ENCODE measurements at regions not wholly inside any gene's neighbourhood (a gene's known extent, or its start where the extent isn't known, plus 50 kb on each side); places are given as distances from the start of the nearest gene placed in this dataset.

DNA sequence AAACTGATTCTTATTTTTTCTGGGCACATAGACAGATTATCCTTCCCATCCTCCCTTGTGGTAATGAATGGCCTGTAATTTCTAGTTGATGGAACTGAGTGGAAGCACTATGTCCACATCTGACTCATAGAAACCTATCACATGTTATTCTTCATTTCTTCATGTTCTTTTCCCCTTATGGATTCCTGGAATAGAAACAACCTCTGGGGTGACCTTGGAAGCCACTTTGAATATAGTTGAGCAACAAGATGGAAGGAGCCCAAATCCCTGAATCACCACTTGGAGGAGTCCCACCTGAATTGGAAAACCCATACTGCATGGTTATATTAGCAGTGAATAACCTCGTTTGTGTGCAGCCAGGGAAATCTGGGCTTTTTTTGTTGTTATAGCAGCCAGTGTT lies 137.8 kb downstream of the MID1IP1 start:
- Mint-ChIP-seq H3K36me3 (no peaks in the 10 kb centered on the region), H3K9me3 (no peaks in the 10 kb centered on the region), H3K4me3 (no peak overlapping the region), H3K27ac (no peak overlapping the region), H3K4me1 (no peaks in the 10 kb centered on the region), H3K27me3 (ENCODE audit: low read depth in 2 of 2) (no peaks in the 10 kb centered on the region)
- H3K4me3 ChIP-seq (ENCODE audit: low read length) = no peak overlapping the region
- DNase-seq (no peak), ATAC-seq (no peak)
- TF ChIP-seq, protein P1, sequence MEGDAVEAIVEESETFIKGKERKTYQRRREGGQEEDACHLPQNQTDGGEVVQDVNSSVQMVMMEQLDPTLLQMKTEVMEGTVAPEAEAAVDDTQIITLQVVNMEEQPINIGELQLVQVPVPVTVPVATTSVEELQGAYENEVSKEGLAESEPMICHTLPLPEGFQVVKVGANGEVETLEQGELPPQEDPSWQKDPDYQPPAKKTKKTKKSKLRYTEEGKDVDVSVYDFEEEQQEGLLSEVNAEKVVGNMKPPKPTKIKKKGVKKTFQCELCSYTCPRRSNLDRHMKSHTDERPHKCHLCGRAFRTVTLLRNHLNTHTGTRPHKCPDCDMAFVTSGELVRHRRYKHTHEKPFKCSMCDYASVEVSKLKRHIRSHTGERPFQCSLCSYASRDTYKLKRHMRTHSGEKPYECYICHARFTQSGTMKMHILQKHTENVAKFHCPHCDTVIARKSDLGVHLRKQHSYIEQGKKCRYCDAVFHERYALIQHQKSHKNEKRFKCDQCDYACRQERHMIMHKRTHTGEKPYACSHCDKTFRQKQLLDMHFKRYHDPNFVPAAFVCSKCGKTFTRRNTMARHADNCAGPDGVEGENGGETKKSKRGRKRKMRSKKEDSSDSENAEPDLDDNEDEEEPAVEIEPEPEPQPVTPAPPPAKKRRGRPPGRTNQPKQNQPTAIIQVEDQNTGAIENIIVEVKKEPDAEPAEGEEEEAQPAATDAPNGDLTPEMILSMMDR (IDR thresholded peaks at IDR 0.05) = no peak
- H3K27ac ChIP-seq (ENCODE audit: low read length) = no peak overlapping the region
- intact Hi-C loops (cut with micrococcal nuclease) = no loop called here
- no peaks in the 10 kb centered on the region for H3K9me3 ChIP-seq (ENCODE audit: control insufficient read depth, insufficient read depth, low read length)
- no peaks in the 10 kb centered on the region for H3K27me3 ChIP-seq (ENCODE audit: control insufficient read depth, insufficient read depth, low read length)
- H3K36me3 ChIP-seq (ENCODE audit: control insufficient read depth, insufficient read depth, low read length) = no peaks in the 10 kb centered on the region
- no peaks in the 10 kb centered on the region for H3K4me1 ChIP-seq (ENCODE audit: control insufficient read depth, insufficient read depth, low read length)
- WGBS (ENCODE audit: insufficient coverage) = no CpG with 5 or more reads among the region's 1 CpG

DNA sequence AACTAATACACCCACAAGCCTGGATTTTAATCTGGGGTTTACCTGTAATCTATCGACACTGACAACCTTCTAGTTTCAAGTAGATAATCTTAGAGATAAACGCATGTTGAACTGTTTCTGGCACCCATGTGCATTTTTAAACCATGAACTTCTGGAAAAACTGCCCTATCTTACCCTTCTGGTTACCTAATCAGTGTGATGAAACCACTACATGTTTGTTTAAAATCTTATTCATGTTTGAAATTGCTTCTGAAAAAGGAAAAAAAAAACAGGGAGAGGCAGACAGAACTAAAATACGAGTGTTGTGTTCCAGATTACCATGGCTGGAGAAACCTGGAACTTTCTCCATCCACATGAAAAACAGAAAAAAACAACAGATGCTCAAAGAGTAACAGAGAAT lies 139.3 kb downstream of the MID1IP1 start:
- no peaks in the 10 kb centered on the region for H3K36me3 Mint-ChIP-seq
- H3K27me3 ChIP-seq (ENCODE audit: control insufficient read depth, insufficient read depth, low read length) = no peaks in the 10 kb centered on the region
- no peaks in the 10 kb centered on the region for H3K9me3 Mint-ChIP-seq
- ATAC-seq = no peak
- H3K4me3 ChIP-seq (ENCODE audit: low read length) = no peak overlapping the region
- no peak overlapping the region for H3K27ac Mint-ChIP-seq
- intact Hi-C loops (cut with micrococcal nuclease) = no loop called here
- H3K27me3 Mint-ChIP-seq (ENCODE audit: low read depth in 2 of 2) = no peaks in the 10 kb centered on the region
- no peaks in the 10 kb centered on the region for H3K4me1 Mint-ChIP-seq
- WGBS (ENCODE audit: insufficient coverage) = 83% methylated on average over 2 of the region's 3 CpGs
- H3K36me3 ChIP-seq (ENCODE audit: control insufficient read depth, insufficient read depth, low read length) = no peaks in the 10 kb centered on the region
- no peak for DNase-seq
- H3K4me3 Mint-ChIP-seq = no peak overlapping the region
- H3K4me1 ChIP-seq (ENCODE audit: control insufficient read depth, insufficient read depth, low read length) = no peaks in the 10 kb centered on the region
- no peaks in the 10 kb centered on the region for H3K9me3 ChIP-seq (ENCODE audit: control insufficient read depth, insufficient read depth, low read length)
- H3K27ac ChIP-seq (ENCODE audit: low read length) = no peak overlapping the region
- TF ChIP-seq, protein P1 (IDR thresholded peaks at IDR 0.05) = no peak

DNA sequence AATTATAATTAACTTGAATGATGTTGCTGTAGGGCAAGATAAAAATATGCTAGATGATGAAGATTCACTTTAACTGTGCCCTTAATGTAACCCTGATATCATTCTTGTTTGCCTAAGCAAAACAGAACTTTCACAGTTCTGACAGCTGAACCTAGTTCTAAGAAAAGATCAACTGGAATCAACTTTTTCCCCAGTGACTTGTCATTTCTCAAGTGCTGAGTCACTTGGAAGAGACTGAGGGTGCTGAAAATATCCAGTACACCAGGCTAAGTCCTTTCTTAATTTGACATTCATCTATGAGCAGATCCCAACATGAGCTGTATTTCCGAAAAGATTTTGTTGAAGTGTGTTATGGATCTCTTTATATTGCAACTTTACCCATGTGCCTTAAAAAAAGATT lies 140.4 kb downstream of the MID1IP1 start:
- H3K36me3 ChIP-seq (ENCODE audit: control insufficient read depth, insufficient read depth, low read length) = no peaks in the 10 kb centered on the region
- no peak for DNase-seq
- TF ChIP-seq, protein P1 (IDR thresholded peaks at IDR 0.05) = no peak
- peaks cover 0 to 1% of the 10 kb centered on the region in 2 donors for H3K27me3 Mint-ChIP-seq (ENCODE audit: low read depth in 2 of 2)
- H3K4me3 ChIP-seq (ENCODE audit: low read length) = no peak overlapping the region
- no peaks in the 10 kb centered on the region for H3K4me1 Mint-ChIP-seq
- H3K4me3 Mint-ChIP-seq = no peak overlapping the region
- WGBS (ENCODE audit: insufficient coverage) = no CpG with 5 or more reads among the region's 1 CpG
- H3K4me1 ChIP-seq (ENCODE audit: control insufficient read depth, insufficient read depth, low read length) = no peaks in the 10 kb centered on the region
- intact Hi-C loops (cut with micrococcal nuclease) = no loop called here
- H3K9me3 Mint-ChIP-seq = no peaks in the 10 kb centered on the region
- ATAC-seq = no peak
- H3K27me3 ChIP-seq (ENCODE audit: control insufficient read depth, insufficient read depth, low read length) = no peaks in the 10 kb centered on the region
- no peak overlapping the region for H3K27ac Mint-ChIP-seq
- H3K9me3 ChIP-seq (ENCODE audit: control insufficient read depth, insufficient read depth, low read length) = no peaks in the 10 kb centered on the region
- H3K36me3 Mint-ChIP-seq = no peaks in the 10 kb centered on the region
- H3K27ac ChIP-seq (ENCODE audit: low read length) = no peak overlapping the region

DNA sequence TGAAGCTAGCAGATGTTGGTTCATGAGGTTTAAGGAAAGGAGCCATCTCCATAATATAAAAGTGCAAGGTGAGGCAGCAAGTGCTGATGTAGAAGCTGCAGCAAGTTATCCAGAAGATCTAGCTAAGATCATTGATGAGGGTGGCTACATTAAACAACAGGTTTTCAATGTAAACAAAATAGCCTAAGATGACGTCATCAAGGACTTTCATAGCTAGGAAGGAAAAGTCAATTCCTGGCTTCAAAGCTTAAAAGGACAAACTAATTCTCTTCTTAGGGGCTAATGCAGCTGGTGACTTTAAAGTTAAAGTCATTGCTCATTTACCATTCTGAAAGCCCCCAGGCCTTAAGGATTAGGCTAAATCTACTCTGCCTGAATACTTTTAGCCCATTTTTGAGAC lies 141.9 kb downstream of the MID1IP1 start:
- 86% methylated on average over 1 of the region's 1 CpG for WGBS (ENCODE audit: insufficient coverage)
- H3K27ac ChIP-seq (ENCODE audit: low read length) = no peak overlapping the region
- Mint-ChIP-seq H3K4me3 (no peak overlapping the region), H3K9me3 (no peaks in the 10 kb centered on the region), H3K36me3 (no peaks in the 10 kb centered on the region), H3K4me1 (no peaks in the 10 kb centered on the region), H3K27me3 (ENCODE audit: low read depth in 2 of 2) (peaks cover 0 to 10% of the 10 kb centered on the region in 2 donors), H3K27ac (no peak overlapping the region)
- intact Hi-C loops (cut with micrococcal nuclease) = no loop called here
- ATAC-seq (no peak), DNase-seq (no peak)
- TF ChIP-seq, protein P1 (IDR thresholded peaks at IDR 0.05) = no peak
- H3K36me3 ChIP-seq (ENCODE audit: control insufficient read depth, insufficient read depth, low read length) = no peaks in the 10 kb centered on the region
- H3K4me3 ChIP-seq (ENCODE audit: low read length) = no peak overlapping the region
- no peaks in the 10 kb centered on the region for H3K9me3 ChIP-seq (ENCODE audit: control insufficient read depth, insufficient read depth, low read length)
- H3K27me3 ChIP-seq (ENCODE audit: control insufficient read depth, insufficient read depth, low read length) = no peaks in the 10 kb centered on the region
- no peaks in the 10 kb centered on the region for H3K4me1 ChIP-seq (ENCODE audit: control insufficient read depth, insufficient read depth, low read length)

Measured in natural killer cell (primary cell).